Thyroid gland (tissue), 4 donors: ENCODE measurements at regions not wholly inside any gene's neighbourhood (a gene's known extent, or its start where the extent isn't known, plus 50 kb on each side); places are given as distances from the start of the nearest gene placed in this dataset.

Source experiments
- DNase-seq, 2 donors: peaks; one replicate each; pipeline ENCODE4 v3.0.0-alpha.2; 2019
- H3K27ac ChIP-seq, 3 donors: fragments of 200-600 bp; sonication (generic); 1 replicate in 2 of 3; 2 replicates in 1 of 3; pipeline ENCODE4 v1.5.1; 2016 to 2019; ENCODE audit warnings: mild to moderate bottlenecking in 1 of 3, moderate library complexity in 1 of 3
- H3K27me3 ChIP-seq: fragments of 200-600 bp; sonication (generic); one replicate; pipeline ENCODE4 v1.5.1; 2019
- H3K36me3 ChIP-seq, 2 donors: fragments of 200-600 bp; sonication (generic); one replicate each; pipeline ENCODE4 v1.5.1; 2016 to 2019
- H3K4me1 ChIP-seq, 2 donors: fragments of 200-600 bp; sonication (generic); one replicate each; pipeline ENCODE4 v1.5.1; 2017 to 2019
- H3K4me3 ChIP-seq, 3 donors: fragments of 200-600 bp; sonication (generic); replicated peaks in 1 of 3; 1 replicate in 2 of 3; 2 replicates in 1 of 3; pipeline ENCODE4 v1.5.1; 2016; ENCODE audit warnings: mild to moderate bottlenecking in 1 of 3
- H3K9me3 ChIP-seq: fragments of 200-600 bp; sonication (generic); one replicate; pipeline ENCODE4 v1.5.1; 2017
- POLR2A ChIP-seq, 2 donors: fragments of 450-650 bp; IDR thresholded peaks; one replicate each; pipeline ENCODE4 v1.6.1; 2017; ENCODE audit warnings: antibody characterized with exemption in 2 of 2, mild to moderate bottlenecking in 2 of 2, moderate library complexity in 1 of 2
- WGBS, 2 donors: methylation state at CpG; one replicate each; pipeline ENCODE4 v1.1.5; 2017; 5-methylcytosine and 5-hydroxymethylcytosine counted together
- intact Hi-C: fragments of 100-400 bp; cut with DNase I; formaldehyde crosslinking; loops from one replicate; pipeline ENCODE4 v1.15.1; 2023
- TF ChIP-seq, protein P1 (sequence below), 6 experiments: fragments of 200-600 bp in 3 of 6; fragments of 450-650 bp in 3 of 6; sonication (generic) in 3 of 6; IDR thresholded peaks; one replicate each; pipeline ENCODE4 v1.5.1; 2016 to 2019; ENCODE audit warnings: antibody characterized with exemption in 6 of 6, mild to moderate bottlenecking in 2 of 6, inconsistent platforms in 1 of 6, moderate library complexity in 1 of 6

DNA sequence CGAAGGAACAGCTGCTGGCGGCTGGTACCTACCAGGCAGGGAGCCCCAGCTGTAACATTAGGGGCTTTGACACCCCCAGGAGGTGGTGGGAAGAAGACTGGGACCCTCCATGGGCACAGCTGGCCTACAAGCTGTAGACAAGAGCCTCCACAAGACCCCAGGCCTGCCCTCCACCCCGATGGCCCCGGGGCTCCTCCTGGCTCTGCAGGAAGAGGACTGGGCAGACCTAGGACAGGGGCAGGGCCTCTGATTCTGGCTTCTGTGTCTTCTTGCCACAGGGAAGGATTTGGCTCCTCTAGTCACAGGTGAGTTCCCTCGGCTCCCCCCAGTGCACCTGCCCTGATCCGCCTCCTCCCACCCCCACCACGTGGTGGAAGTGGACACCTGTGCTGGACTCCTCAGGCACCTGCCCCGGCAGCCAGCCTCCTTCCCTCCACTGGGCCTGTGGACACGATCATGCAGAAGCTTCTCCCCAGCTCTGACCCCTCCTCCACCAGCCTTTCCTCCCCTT, 53.4 kb upstream of the ODC1 start:
- no peak for DNase-seq
- H3K4me1 ChIP-seq: peaks cover 4 to 14% of the 10 kb centered on the region in 2 donors
- 84% methylated on average over 6 to 9 of the region's 9 CpGs for WGBS, 2 donors
- intact Hi-C loops: no loop called here
- TF ChIP-seq, protein P1, sequence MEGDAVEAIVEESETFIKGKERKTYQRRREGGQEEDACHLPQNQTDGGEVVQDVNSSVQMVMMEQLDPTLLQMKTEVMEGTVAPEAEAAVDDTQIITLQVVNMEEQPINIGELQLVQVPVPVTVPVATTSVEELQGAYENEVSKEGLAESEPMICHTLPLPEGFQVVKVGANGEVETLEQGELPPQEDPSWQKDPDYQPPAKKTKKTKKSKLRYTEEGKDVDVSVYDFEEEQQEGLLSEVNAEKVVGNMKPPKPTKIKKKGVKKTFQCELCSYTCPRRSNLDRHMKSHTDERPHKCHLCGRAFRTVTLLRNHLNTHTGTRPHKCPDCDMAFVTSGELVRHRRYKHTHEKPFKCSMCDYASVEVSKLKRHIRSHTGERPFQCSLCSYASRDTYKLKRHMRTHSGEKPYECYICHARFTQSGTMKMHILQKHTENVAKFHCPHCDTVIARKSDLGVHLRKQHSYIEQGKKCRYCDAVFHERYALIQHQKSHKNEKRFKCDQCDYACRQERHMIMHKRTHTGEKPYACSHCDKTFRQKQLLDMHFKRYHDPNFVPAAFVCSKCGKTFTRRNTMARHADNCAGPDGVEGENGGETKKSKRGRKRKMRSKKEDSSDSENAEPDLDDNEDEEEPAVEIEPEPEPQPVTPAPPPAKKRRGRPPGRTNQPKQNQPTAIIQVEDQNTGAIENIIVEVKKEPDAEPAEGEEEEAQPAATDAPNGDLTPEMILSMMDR (IDR thresholded peaks at IDR 0.05): no peak
- TF ChIP-seq POLR2A (IDR thresholded peaks at IDR 0.05): no peak
- H3K36me3 ChIP-seq: no peaks in the 10 kb centered on the region
- H3K9me3 ChIP-seq: no peaks in the 10 kb centered on the region
- no peak overlapping the region for H3K4me3 ChIP-seq
- no peaks in the 10 kb centered on the region for H3K27me3 ChIP-seq
- H3K27ac ChIP-seq: no peak overlapping the region

DNA sequence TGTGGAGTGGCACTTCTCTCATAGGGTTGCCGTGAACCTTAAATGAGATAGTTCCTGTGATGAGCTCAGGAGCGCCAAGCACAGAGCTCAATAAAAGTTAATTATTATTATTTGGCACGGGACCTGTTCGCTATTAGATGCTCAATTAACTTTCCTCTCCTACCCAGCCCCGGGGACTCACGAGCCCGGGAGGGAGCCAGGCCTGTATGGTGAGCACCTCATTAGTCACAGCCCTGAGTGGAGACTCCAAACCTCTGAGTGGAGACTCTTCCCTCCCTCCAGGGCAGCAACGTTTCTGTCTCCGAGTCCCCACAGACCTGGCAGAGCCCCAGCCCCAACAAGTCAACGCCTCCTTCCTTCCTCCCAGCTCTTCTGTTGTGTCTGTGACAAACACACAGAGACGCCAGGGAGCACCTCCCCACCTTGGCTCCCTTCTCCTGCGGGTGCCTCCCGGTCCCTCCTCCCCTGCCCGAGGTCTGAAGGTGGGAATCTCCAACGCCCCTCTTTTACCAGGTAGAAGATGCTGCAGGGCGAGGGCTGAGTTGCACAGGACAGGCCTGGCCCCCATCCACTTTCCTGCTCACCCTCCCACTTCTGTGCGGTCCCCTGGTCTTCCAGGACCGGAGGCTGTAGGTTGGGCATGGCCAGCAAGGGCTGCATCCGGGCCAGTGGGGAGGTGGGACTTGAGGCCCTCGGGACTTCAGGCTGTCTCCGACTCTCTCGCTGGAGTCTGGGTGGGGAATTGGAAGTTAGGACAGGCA, 52.7 kb upstream of the ODC1 start:
- H3K4me3 ChIP-seq: no peak overlapping the region
- intact Hi-C loops: no loop called here
- H3K9me3 ChIP-seq: no peaks in the 10 kb centered on the region
- peaks cover 4 to 14% of the 10 kb centered on the region in 2 donors for H3K4me1 ChIP-seq
- H3K27ac ChIP-seq: no peak overlapping the region
- 76 to 81% methylated on average over 20 to 21 of the region's 22 CpGs for WGBS, 2 donors
- no peaks in the 10 kb centered on the region for H3K36me3 ChIP-seq
- no peak for DNase-seq
- TF ChIP-seq, protein P1 (IDR thresholded peaks at IDR 0.05): no peak
- no peak for TF ChIP-seq POLR2A (IDR thresholded peaks at IDR 0.05)
- no peaks in the 10 kb centered on the region for H3K27me3 ChIP-seq

DNA sequence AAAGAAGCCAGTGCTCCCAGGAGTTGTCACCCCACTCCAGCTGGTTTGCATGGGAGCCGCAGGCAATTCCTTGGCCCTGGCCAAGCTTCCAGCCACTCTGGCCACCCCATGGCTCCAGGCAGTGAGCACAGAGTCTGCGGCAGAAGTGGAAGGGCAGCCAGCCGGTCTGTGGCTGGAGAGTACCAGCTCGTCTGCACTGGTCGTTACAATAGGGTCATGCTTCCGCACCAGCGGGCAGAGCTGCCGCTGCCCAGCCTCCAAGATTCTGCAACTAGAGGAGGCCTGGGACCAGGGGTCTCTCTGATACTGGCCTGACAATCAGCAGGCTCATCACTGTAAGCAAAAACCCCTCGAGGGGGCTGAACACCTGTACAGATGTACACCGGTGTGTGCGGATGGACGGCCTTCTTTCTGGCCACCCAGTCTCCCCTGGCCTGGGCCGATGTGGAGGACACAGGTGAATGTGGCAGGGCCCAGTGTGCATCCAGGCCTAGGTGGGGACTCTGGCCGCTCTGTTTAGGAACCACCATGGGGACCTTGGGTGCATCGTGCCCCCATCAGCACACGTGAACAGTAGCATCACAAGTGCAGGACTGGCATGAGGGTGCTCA, 51.9 kb upstream of the ODC1 start:
- Histone ChIP-seq H3K4me3 (no peak overlapping the region), H3K9me3 (no peaks in the 10 kb centered on the region), H3K27ac (no peak overlapping the region), H3K36me3 (no peaks in the 10 kb centered on the region), H3K27me3 (no peaks in the 10 kb centered on the region), H3K4me1 (peaks cover 4 to 14% of the 10 kb centered on the region in 2 donors)
- 74 to 81% methylated on average over 4 to 12 of the region's 16 CpGs for WGBS, 2 donors
- intact Hi-C loops: no loop called here
- no peak for TF ChIP-seq POLR2A (IDR thresholded peaks at IDR 0.05)
- TF ChIP-seq, protein P1 (IDR thresholded peaks at IDR 0.05): no peak
- peak; percentile 18 to 19 for DNase-seq

DNA sequence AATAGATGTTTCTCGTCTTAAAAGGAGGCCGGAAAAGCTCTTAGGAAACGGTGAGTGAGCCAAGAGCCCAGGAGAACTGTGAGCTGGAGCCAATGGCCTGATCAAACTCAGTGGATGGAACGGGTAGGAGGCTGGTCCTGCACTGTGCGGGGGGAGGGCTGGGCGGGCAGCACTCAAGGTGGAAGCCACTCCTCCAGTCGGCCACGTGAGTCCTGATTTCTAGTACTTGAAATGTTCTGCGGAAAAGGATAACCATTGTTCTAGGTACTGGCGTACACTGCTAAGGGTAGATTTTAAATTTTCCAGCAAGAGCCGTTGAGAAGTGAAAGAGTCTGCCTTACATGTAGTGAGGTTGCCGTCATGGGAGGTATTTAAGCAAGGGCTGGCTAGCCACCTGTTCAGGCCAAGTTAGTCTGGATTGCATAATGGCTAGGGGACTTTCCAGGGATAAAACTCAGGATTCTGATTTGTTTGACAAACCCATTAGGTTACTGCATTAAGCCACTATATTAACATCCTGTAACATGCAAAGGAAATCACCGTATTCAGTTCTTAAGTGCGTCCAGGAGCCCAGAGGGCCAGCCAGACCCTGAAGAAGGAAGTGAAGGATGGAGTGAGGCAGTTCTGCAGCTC, 51.3 kb upstream of the ODC1 start:
- peak; percentile 81 to 84 for DNase-seq
- Histone ChIP-seq H3K4me1 (peaks cover 4 to 14% of the 10 kb centered on the region in 2 donors), H3K36me3 (no peaks in the 10 kb centered on the region), H3K4me3 (no peak overlapping the region), H3K27me3 (no peaks in the 10 kb centered on the region), H3K9me3 (no peaks in the 10 kb centered on the region), H3K27ac (peak overlapping the region in 1 of 3 donors; percentile 2)
- WGBS, 2 donors: 35 to 54% methylated on average over 14 of the region's 14 CpGs
- TF ChIP-seq, protein P1 (IDR thresholded peaks at IDR 0.05): no peak
- TF ChIP-seq POLR2A (IDR thresholded peaks at IDR 0.05): no peak
- intact Hi-C loops: no loop called here
